Esophagus muscularis mucosa (tissue), 4 donors: ENCODE measurements at regions not wholly inside any gene's neighbourhood (a gene's known extent, or its start where the extent isn't known, plus 50 kb on each side); places are given as distances from the start of the nearest gene placed in this dataset.
A peak's percentile ranks its signal among the peaks of the same experiment; 100 is the strongest.

ENCODE experiments used
- DNase-seq: peaks from one replicate; pipeline ENCODE4 v3.0.0-alpha.2; 2017; ENCODE audit errors: extremely low spot score
- H3K27ac ChIP-seq, 4 donors: fragments of 200-600 bp; sonication (generic); replicated peaks in 1 of 4; 1 replicate in 3 of 4; 2 replicates in 1 of 4; pipeline ENCODE4 v1.5.1; 2016 to 2019; ENCODE audit warnings: mild to moderate bottlenecking in 1 of 4
- H3K27me3 ChIP-seq, 4 donors: fragments of 200-600 bp; sonication (generic); one replicate each; pipeline versions ENCODE4 v1.5.1 to v1.6.0; 2016 to 2019
- H3K36me3 ChIP-seq, 4 donors: fragments of 200-600 bp; sonication (generic); one replicate each; pipeline ENCODE4 v1.5.1; 2016 to 2019
- H3K4me1 ChIP-seq, 4 donors: fragments of 200-600 bp; sonication (generic); one replicate each; pipeline ENCODE4 v1.5.1; 2016 to 2019
- H3K4me3 ChIP-seq, 4 donors: fragments of 200-600 bp; sonication (generic); 1 replicate in 2 of 4; 2 replicates in 2 of 4; pipeline ENCODE4 v1.5.1; 2016 to 2019; ENCODE audit warnings: mild to moderate bottlenecking in 4 of 4, moderate library complexity in 1 of 4
- H3K9me3 ChIP-seq, 4 donors: fragments of 200-600 bp; sonication (generic); 1 replicate in 3 of 4; 2 replicates in 1 of 4; pipeline ENCODE4 v1.5.1; 2016 to 2019
- EP300 ChIP-seq: sonication (generic); formaldehyde crosslinking; IDR thresholded peaks from one replicate; pipeline ENCODE4 v1.6.1; 2017; ENCODE audit warnings: antibody characterized with exemption
- POLR2A ChIP-seq: fragments of 450-650 bp; IDR thresholded peaks from one replicate; pipeline ENCODE4 v1.6.1; 2017; ENCODE audit warnings: antibody characterized with exemption, moderate library complexity, mild to moderate bottlenecking, low read depth
- POLR2AphosphoS5 ChIP-seq, 2 donors: sonication (generic); formaldehyde crosslinking; IDR thresholded peaks; one replicate each; pipeline ENCODE4 v1.6.1; 2017; ENCODE audit warnings: antibody characterized with exemption in 2 of 2
- WGBS: methylation state at CpG from one replicate; pipeline ENCODE4 v1.1.5; 2018; 5-methylcytosine and 5-hydroxymethylcytosine counted together
- intact Hi-C: fragments of 100-400 bp; cut with DNase I; formaldehyde crosslinking; loops from one replicate; pipeline ENCODE4 v1.15.1; 2023
- TF ChIP-seq, protein P1 (sequence below), 3 experiments: fragments of 200-600 bp in 2 of 3; fragments of 450-650 bp in 1 of 3; sonication (generic) in 2 of 3; IDR thresholded peaks; one replicate each; pipeline ENCODE4 v1.5.1; 2017 to 2019; ENCODE audit warnings: antibody characterized with exemption in 3 of 3, mild to moderate bottlenecking in 2 of 3, moderate library complexity in 1 of 3

DNA sequence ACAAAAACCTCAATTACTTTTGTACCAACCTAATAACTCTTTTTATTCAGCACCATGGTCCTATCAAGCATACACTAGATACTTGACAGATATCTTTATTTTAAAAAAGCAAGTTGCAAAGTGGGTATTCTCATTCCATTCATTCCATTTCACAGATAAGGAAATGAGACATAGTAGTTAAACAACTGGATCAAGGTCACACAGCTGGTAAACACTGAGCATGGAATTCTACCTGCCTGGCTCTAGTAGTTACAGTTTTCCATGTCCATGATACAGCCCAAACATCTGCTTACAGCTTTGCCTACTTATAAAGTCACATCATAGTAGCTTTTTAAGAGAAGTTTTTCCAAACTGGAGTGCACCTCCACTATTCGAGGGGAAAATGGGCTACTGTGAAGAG is 57.1 kb upstream of the SERTM1 start:
- DNase-seq: no peak
- Histone ChIP-seq H3K9me3 (no peaks in the 10 kb centered on the region), H3K36me3 (no peaks in the 10 kb centered on the region), H3K4me3 (no peak overlapping the region), H3K27me3 (no peaks in the 10 kb centered on the region), H3K27ac (no peak overlapping the region), H3K4me1 (peaks cover 0 to 3% (median 0%) of the 10 kb centered on the region in 4 donors)
- intact Hi-C loops: no loop called here
- TF ChIP-seq POLR2A (no peak), EP300 (no peak), POLR2AphosphoS5 (IDR thresholded peaks at IDR 0.05) (no peak)
- TF ChIP-seq, protein P1, sequence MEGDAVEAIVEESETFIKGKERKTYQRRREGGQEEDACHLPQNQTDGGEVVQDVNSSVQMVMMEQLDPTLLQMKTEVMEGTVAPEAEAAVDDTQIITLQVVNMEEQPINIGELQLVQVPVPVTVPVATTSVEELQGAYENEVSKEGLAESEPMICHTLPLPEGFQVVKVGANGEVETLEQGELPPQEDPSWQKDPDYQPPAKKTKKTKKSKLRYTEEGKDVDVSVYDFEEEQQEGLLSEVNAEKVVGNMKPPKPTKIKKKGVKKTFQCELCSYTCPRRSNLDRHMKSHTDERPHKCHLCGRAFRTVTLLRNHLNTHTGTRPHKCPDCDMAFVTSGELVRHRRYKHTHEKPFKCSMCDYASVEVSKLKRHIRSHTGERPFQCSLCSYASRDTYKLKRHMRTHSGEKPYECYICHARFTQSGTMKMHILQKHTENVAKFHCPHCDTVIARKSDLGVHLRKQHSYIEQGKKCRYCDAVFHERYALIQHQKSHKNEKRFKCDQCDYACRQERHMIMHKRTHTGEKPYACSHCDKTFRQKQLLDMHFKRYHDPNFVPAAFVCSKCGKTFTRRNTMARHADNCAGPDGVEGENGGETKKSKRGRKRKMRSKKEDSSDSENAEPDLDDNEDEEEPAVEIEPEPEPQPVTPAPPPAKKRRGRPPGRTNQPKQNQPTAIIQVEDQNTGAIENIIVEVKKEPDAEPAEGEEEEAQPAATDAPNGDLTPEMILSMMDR (IDR thresholded peaks at IDR 0.05): no peak
- 83% methylated on average over 1 of the region's 1 CpG for WGBS

DNA sequence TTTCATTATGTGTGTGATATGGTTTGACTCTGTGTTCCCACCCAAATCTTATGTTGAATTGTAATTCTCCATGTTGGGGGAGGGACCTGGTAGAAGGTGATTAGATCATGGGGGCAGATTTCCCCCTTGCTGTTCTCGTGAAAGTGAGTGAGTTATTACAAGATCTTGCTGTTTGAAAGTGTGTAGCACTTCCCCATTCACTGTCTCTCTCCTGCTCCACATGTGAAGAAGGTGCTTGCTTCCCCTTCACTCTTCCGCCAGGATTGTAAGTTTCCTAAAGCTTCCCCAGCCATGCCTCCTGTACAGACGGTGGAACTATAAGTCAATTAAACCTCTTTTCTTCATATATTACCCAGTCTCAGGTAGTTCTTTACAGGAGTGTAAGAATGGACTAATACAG is 54.3 kb upstream of the SERTM1 start:
- TF ChIP-seq, protein P1 (IDR thresholded peaks at IDR 0.05): no peak
- TF ChIP-seq POLR2A (no peak), POLR2AphosphoS5 (IDR thresholded peaks at IDR 0.05) (no peak), EP300 (no peak)
- intact Hi-C loops: no loop called here
- Histone ChIP-seq H3K9me3 (no peaks in the 10 kb centered on the region), H3K4me1 (no peaks in the 10 kb centered on the region), H3K36me3 (no peaks in the 10 kb centered on the region), H3K27me3 (no peaks in the 10 kb centered on the region), H3K4me3 (no peak overlapping the region), H3K27ac (no peak overlapping the region)
- 79% methylated on average over 3 of the region's 3 CpGs for WGBS
- DNase-seq: peak; percentile 55
